Fibroblast of peridontal ligament (primary cell): ENCODE measurements at regions not wholly inside any gene's neighbourhood (a gene's known extent, or its start where the extent isn't known, plus 50 kb on each side); places are given as distances from the start of the nearest gene placed in this dataset.
"Not testable (repeated sequence)": the region's sequence is repeated elsewhere in the genome, so short reads cannot be mapped to it uniquely, and the experiment has no call there.

Experiments used
- DNase-seq: peaks from one replicate; pipeline ENCODE4 v3.0.0-alpha.2; 2010; ENCODE audit errors: extremely low read depth

- no peak for DNase-seq
Observed at GRCh38 chr3:182397164-182397563, 396.1 kb upstream of the ATP11B start.

GRCh38 chr3:182399978-182400737, 393.1 kb upstream of the ATP11B start:
- no peak for DNase-seq

- DNase-seq, result no peak
Observed at GRCh38 chr3:182400838-182401237, 392.5 kb upstream of the ATP11B start.

- DNase-seq, result no peak
Observed at GRCh38 chr3:182404031-182404430, 389.3 kb upstream of the ATP11B start.

- no peak for DNase-seq
Observed at GRCh38 chr3:182405759-182406158, 387.5 kb upstream of the ATP11B start.

- no peak for DNase-seq
Observed at GRCh38 chr3:182406786-182407185, 386.5 kb upstream of the ATP11B start.

- DNase-seq, result no peak
Observed at GRCh38 chr3:182410051-182410450, 383.3 kb upstream of the ATP11B start.

- DNase-seq, result no peak
Observed at GRCh38 chr3:182412066-182412465, 381.2 kb upstream of the ATP11B start.

GRCh38 chr3:182413061-182413460, 380.2 kb upstream of the ATP11B start:
- DNase-seq, result no peak

- no peak for DNase-seq
Observed at GRCh38 chr3:182413682-182414081, 379.6 kb upstream of the ATP11B start.

- DNase-seq, result no peak
Observed at GRCh38 chr3:182414586-182414985, 378.7 kb upstream of the ATP11B start.

GRCh38 chr3:182420741-182421140, 372.6 kb upstream of the ATP11B start:
- no peak for DNase-seq

- DNase-seq, result no peak
Observed at GRCh38 chr3:182424006-182424405, 369.3 kb upstream of the ATP11B start.

GRCh38 chr3:182425926-182426718, 367.2 kb upstream of the ATP11B start:
- DNase-seq, result not testable (repeated sequence)

- not testable (repeated sequence) for DNase-seq
Observed at GRCh38 chr3:182431972-182432371, 361.3 kb upstream of the ATP11B start.

- no peak for DNase-seq
Observed at GRCh38 chr3:182435860-182436259, 357.4 kb upstream of the ATP11B start.

- no peak for DNase-seq
Observed at GRCh38 chr3:182436547-182436946, 356.8 kb upstream of the ATP11B start.

- DNase-seq, result no peak
Observed at GRCh38 chr3:182438398-182438797, 354.9 kb upstream of the ATP11B start.

GRCh38 chr3:182440101-182440500, 353.2 kb upstream of the ATP11B start:
- DNase-seq, result no peak

GRCh38 chr3:182445576-182445975, 347.7 kb upstream of the ATP11B start:
- no peak for DNase-seq

- no peak for DNase-seq
Observed at GRCh38 chr3:182450942-182451787, 342.1 kb upstream of the ATP11B start.

GRCh38 chr3:182451871-182452270, 341.4 kb upstream of the ATP11B start:
- no peak for DNase-seq
